HG02759 (cell line): ENCODE measurements at regions not wholly inside any gene's neighbourhood (a gene's known extent, or its start where the extent isn't known, plus 50 kb on each side); places are given as distances from the start of the nearest gene placed in this dataset.
A peak's percentile ranks its signal among the peaks of the same experiment; 100 is the strongest.
"Not testable (repeated sequence)": the region's sequence is repeated elsewhere in the genome, so short reads cannot be mapped to it uniquely, and the experiment has no call there.

Experiments
- ATAC-seq: cut with Tn5 transposase; IDR thresholded peaks from one replicate; pipeline ENCODE4 v1.9.1; 2021; ENCODE audit warnings: mild to moderate bottlenecking, moderate library complexity; ENCODE audit not compliant: unreplicated experiment

- no peak for ATAC-seq
Observed at GRCh38 chr11:19418221-19418620, 177.5 kb upstream of the E2F8 start.

DNA sequence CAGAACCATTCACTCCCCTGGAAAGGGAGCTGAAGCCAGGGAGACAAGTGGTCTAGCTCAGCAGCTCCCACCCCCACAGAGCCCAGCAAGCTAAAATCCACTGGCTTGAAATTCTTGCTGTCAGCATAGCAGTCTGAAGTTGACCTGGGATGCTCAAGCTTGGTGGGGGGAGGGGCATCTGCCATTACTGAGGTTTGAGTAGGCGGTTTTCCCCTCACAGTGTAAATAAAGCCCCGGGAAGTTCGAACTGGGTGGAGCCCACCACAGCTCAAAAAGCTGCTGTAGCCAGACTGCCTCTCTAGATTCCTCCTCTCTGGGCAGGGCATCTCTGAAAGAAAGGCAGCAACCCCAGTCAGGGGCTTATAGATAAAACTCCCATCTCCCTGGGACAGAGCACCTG lies 171.3 kb upstream of the E2F8 start:
- not testable (repeated sequence) for ATAC-seq

DNA sequence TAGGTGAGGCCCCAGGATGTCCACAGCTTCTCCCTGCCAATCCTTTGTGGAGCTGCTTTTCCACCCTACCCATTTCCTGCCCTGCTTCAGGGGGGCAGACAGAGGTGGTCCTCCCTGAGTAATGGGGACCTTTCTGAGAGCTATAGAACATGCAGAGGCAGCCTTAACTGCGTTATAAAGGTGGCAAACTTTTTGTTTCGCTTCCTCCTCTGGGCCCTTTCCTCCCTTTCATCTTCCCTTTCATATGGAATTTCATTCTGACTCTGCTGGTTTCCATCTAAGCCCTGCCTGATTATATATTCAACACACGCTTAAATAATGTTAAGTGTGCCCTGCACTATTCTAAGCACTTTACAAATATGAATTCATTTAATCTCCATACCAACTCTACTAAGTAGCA lies 169.3 kb upstream of the E2F8 start:
- ATAC-seq, result no peak

GRCh38 chr11:19409307-19409706 lies 168.6 kb upstream of the E2F8 start:
- no peak for ATAC-seq

- ATAC-seq, result no peak
Observed at GRCh38 chr11:19407677-19408270, 167.0 kb upstream of the E2F8 start.

GRCh38 chr11:19405966-19406365 lies 165.2 kb upstream of the E2F8 start:
- ATAC-seq, result no peak

- ATAC-seq, result no peak
Observed at GRCh38 chr11:19404787-19405186, 164.0 kb upstream of the E2F8 start.

- ATAC-seq, result no peak
Observed at GRCh38 chr11:19403196-19403895, 162.6 kb upstream of the E2F8 start.

- no peak for ATAC-seq
Observed at GRCh38 chr11:19400296-19400695, 159.6 kb upstream of the E2F8 start.

GRCh38 chr11:19398772-19399527 lies 158.2 kb upstream of the E2F8 start:
- ATAC-seq, result no peak

DNA sequence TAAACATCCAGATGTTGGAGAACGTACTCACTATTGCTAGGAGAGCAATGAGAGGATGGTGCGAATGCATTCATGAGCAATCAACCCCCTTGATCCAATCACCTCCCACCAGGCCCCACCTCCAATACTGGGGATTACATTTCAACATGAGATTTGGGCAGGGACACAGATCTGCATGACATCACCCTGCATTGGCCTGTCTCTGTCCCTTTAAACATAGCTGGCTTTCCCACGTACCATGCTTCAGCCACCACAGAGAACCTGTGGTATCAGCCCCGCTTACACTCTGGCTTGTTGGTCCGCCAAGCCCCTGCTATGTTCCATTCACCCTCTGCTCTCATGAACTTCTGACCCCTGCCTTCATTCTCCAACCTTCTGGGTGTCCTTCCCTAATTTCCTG lies 157.5 kb upstream of the E2F8 start:
- no peak for ATAC-seq

- ATAC-seq, result no peak
Observed at GRCh38 chr11:19395050-19395449, 154.3 kb upstream of the E2F8 start.

DNA sequence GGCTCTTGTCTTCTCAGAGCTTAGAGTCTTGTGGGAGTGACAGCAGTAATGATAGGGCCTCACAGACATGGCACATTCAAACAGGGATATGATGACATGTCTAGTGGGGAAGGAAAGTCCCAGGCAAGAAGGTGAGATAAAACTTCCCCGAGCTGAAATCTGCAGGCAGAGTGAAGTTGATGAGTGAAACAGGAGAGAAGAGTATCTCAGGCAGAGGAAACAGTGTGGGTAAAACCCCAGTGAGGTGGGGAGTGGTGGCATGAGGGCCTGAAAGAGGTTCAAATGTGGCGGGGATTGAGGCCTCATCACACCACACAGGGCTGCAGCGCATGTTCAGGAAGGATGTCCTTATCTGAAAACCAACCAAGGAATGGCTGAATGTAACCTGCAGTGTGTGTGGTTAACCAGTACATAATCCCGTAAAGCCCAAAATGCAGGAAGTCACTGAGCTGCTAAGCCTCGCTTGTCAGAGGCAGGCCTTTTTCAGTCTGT lies 153.8 kb upstream of the E2F8 start:
- peak; percentile 88 for ATAC-seq

GRCh38 chr11:19393941-19394340 lies 153.2 kb upstream of the E2F8 start:
- ATAC-seq, result no peak

DNA sequence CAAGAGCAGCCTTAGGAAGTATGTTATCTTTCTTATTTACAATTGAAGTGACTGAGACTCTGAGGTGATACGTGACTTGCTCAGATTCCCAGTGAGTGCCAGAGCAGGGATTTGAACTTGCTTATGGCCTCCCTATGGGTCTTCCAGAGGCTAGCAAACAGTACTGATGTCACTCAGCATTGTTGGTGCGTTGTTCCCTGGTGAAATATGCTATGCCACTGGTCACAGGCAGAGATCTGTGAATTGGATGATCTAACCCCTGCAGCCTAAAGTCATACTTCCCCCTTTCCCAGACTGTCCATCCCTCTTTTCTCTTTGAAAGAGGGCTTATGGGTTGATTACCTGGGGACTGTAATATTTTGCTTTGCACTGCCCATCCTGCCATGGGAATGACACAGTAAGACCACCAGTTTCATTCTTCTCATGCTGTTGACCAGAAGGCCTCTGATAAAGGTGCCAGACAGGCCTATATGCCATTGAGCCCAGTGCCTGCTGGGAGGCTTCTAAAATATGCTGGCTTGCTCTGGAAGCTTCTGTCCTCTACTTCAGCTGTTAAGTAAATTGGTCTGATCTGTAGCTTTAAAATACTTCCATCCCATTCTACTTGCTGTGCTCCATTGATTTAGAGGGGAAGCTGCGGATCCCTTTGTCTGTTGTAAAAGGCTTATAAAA lies 152.2 kb upstream of the E2F8 start:
- no peak for ATAC-seq

DNA sequence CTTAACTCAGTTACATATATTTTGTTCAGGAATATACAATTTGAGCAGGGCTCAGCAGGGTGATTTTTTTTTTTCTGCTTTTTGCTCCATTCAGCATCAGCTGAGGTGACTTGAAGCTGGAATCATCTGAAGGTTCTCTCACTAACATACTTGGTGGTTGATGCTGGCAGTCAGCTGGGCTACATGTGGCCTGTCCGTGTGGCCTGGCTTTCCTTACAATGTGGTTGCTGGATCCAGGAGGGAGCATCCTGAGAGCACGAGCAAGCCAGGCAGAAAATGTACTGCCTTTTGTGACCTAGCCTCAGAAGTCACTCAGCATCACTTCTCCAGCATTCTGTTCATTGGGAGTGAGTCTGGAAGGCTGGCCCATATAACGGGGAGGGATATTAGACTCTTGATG lies 151.6 kb upstream of the E2F8 start:
- no peak for ATAC-seq

DNA sequence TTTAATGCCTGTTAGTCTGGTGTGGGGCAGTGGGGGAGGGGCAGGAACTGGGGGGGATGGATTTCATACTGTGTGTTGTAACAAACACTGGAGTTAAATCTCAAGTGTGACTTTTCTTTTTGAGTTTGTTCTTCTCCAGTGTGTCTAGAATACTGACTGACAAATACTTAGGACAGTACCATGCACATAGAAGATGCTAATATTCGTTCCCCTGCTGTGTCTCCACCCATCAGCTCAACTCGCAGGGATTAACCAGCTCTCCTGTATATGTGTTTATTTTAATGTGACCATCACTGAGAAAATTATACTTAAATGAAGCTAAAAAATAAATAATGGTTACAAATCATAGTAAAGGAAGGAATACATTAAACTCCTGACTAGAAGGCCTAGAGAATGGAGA lies 150.9 kb upstream of the E2F8 start:
- no peak for ATAC-seq

DNA sequence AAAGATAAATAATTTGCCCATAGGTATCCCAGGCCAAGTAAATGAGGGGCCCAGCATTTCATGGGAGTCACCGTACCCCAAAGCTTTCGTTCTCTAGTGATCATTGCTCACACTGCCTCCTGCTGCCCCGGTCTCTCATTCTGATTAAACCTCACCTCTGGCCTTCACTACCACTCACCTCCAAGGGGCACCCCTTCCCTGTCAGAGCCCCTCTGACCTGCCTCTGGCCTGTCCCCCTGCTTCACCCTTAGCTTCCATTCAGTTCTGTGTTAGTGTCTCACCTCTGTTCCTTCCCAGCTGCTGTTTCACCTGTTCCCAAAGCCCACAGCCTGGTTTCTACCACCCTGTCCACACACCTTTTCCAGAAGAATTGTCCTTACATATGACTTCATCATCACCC lies 150.3 kb upstream of the E2F8 start:
- ATAC-seq, result no peak

DNA sequence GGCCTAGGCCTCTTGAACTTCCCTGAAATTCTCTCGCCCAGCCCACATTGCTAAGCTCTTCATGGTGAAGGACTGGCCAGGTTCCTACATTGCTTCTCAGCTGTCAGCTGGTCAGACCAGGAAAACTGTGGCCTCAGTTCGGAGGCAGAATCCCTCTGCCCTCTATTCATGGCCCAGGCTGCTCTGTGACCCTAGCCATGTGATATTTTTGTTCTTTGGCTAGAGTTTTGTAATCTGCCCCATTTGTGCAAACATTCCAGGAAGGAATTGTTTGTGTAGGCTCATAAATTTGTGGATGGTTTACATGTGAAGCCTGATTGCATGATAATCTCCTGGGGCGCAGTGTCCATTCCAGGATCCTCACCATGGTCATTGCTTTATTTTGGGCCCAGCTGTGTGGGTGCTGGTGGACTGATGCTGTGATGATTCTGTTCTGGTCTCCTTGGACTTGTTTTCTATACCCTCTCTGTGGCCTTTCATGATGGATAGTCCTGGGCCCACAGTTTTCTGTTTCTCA lies 149.1 kb upstream of the E2F8 start:
- no peak for ATAC-seq

GRCh38 chr11:19382131-19382611 lies 141.4 kb upstream of the E2F8 start:
- no peak for ATAC-seq

DNA sequence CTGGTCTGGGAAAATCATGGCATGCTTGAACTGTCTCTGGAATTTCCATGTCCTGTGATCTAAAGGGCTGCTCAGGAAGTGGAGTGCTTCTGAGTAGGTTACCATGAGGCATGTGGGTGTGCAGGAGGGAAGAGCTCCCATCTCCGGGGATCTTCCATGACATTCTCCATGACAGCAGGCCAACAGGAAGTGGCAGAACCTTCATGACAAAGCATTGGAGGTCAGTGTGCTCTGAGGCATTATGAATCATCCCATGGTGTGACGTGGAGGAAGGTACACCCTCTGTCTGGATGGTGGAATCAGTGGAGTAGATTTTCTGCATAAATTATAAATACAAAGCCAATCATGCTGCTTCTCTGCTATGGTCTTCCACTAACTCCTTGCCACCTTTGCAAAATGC lies 139.6 kb upstream of the E2F8 start:
- no peak for ATAC-seq
